MCF 10A (cell line): ENCODE measurements at regions not wholly inside any gene's neighbourhood (a gene's known extent, or its start where the extent isn't known, plus 50 kb on each side); places are given as distances from the start of the nearest gene placed in this dataset.

Source experiments
- BruUV-seq: library from RNA; stranded (reverse); fragments of 400-500 nt; replicated peaks from 2 replicates; lab custom pipeline; 2021; lab: Mats Ljungman, UMichigan
- CTCF ChIA-PET: fragments of 300-600 bp; sonication (Branson Sonifier 250); formaldehyde crosslinking; extraction: SDS; loops from one replicate; lab custom pipeline; 2021; ENCODE audit warnings: antibody characterized with exemption, inconsistent platforms; lab: Yijun Ruan, JAX
- POLR2A ChIA-PET: fragments of 300-600, 350-650 bp; sonication (Branson Sonifier 250); formaldehyde crosslinking; extraction: SDS; loops from one replicate; lab custom pipeline; 2020; ENCODE audit warnings: antibody characterized with exemption, inconsistent platforms; lab: Yijun Ruan, JAX
- DNase-seq: peaks from one replicate; pipeline ENCODE4 v3.0.0-alpha.2; 2018; ENCODE audit not compliant: unreplicated experiment
- H3K27ac Mint-ChIP-seq: one replicate; pipeline ENCODE4 v1.8.0; 2022; ENCODE audit warnings: mild to moderate bottlenecking, low read depth, mixed read lengths; ENCODE audit not compliant: unreplicated experiment
- H3K27me3 Mint-ChIP-seq: one replicate; pipeline ENCODE4 v1.8.0; 2022; ENCODE audit warnings: mixed read lengths; ENCODE audit not compliant: insufficient read depth, unreplicated experiment
- H3K36me3 Mint-ChIP-seq: one replicate; pipeline ENCODE4 v1.8.0; 2022; ENCODE audit warnings: mild to moderate bottlenecking, moderate library complexity, mixed read lengths; ENCODE audit not compliant: insufficient read depth, unreplicated experiment
- H3K4me1 Mint-ChIP-seq: one replicate; pipeline ENCODE4 v1.8.0; 2022; ENCODE audit warnings: mixed read lengths; ENCODE audit not compliant: insufficient read depth, unreplicated experiment
- H3K4me3 Mint-ChIP-seq: one replicate; pipeline ENCODE4 v1.8.0; 2022; ENCODE audit warnings: mild to moderate bottlenecking, moderate library complexity, mixed read lengths; ENCODE audit not compliant: unreplicated experiment
- H3K9me3 Mint-ChIP-seq: one replicate; pipeline ENCODE4 v1.8.0; 2022; ENCODE audit warnings: mixed read lengths; ENCODE audit not compliant: unreplicated experiment
- CTCF ChIP-seq: fragments of 200-600 bp; IDR thresholded peaks from one replicate; pipeline ENCODE4 v1.8.0; 2022; ENCODE audit warnings: antibody characterized with exemption, mild to moderate bottlenecking; ENCODE audit not compliant: unreplicated experiment
- intact Hi-C: fragments of 100-400 bp; cut with micrococcal nuclease; formaldehyde crosslinking; loops from 2 replicates; pipeline ENCODE4 v1.14.1; 2022

- no peak overlapping the region for H3K27ac Mint-ChIP-seq
- peaks cover 6% of the 10 kb centered on the region for H3K36me3 Mint-ChIP-seq
- no peak for TF ChIP-seq CTCF
- intact Hi-C loops, result no loop called here
- DNase-seq, result no peak
- no peaks in the 10 kb centered on the region for H3K4me1 Mint-ChIP-seq
- POLR2A ChIA-PET, result no interaction called here
- CTCF ChIA-PET, result interaction anchor here (0.6 to 1.0 kb wide), 2 partner anchors 13 to 1324 kb away, joined by 3 read pairs; no protein-coding TSS in a partner anchor
- no TSS peak for BruUV-seq
- no peaks in the 10 kb centered on the region for H3K9me3 Mint-ChIP-seq
- no peak overlapping the region for H3K4me3 Mint-ChIP-seq
- H3K27me3 Mint-ChIP-seq, result peaks cover 20% of the 10 kb centered on the region
Measured at GRCh38 chr1:29384496-29385015, 148.2 kb downstream of the PTPRU start.

- BruUV-seq, result no TSS peak
- H3K4me1 Mint-ChIP-seq, result no peaks in the 10 kb centered on the region
- intact Hi-C loops, result no loop called here
- H3K36me3 Mint-ChIP-seq, result peaks cover 6% of the 10 kb centered on the region
- POLR2A ChIA-PET, result no interaction called here
- peaks cover 7% of the 10 kb centered on the region for H3K9me3 Mint-ChIP-seq
- no peak for TF ChIP-seq CTCF
- CTCF ChIA-PET, result no interaction called here
- H3K4me3 Mint-ChIP-seq, result no peak overlapping the region
- no peak overlapping the region for H3K27ac Mint-ChIP-seq
- peak; percentile 50 for DNase-seq
- peaks cover 20% of the 10 kb centered on the region for H3K27me3 Mint-ChIP-seq
Measured at GRCh38 chr1:29383746-29384371, 147.5 kb downstream of the PTPRU start.

- H3K9me3 Mint-ChIP-seq, result peaks cover 11% of the 10 kb centered on the region
- no peaks in the 10 kb centered on the region for H3K4me1 Mint-ChIP-seq
- POLR2A ChIA-PET, result no interaction called here
- peaks cover 16% of the 10 kb centered on the region for H3K27me3 Mint-ChIP-seq
- H3K4me3 Mint-ChIP-seq, result no peak overlapping the region
- intact Hi-C loops, result no loop called here
- CTCF ChIA-PET, result interaction anchor here (0.5 kb wide), 1 partner anchor 319 kb away, joined by 3 read pairs; no protein-coding TSS in a partner anchor
- BruUV-seq, result no TSS peak
- TF ChIP-seq CTCF, result no peak
- H3K36me3 Mint-ChIP-seq, result peaks cover 6% of the 10 kb centered on the region
- H3K27ac Mint-ChIP-seq, result no peak overlapping the region
- DNase-seq, result no peak
Measured at GRCh38 chr1:29382851-29383745, 146.8 kb downstream of the PTPRU start.

- Mint-ChIP-seq H3K27ac (no peak overlapping the region), H3K27me3 (peaks cover 10% of the 10 kb centered on the region), H3K9me3 (peaks cover 15% of the 10 kb centered on the region), H3K4me3 (no peak overlapping the region), H3K36me3 (peaks cover 6% of the 10 kb centered on the region), H3K4me1 (no peaks in the 10 kb centered on the region)
- no TSS peak for BruUV-seq
- ChIA-PET POLR2A (no interaction called here), CTCF (interaction anchor here (0.6 kb wide), 1 partner anchor 138 kb away, joined by 6 read pairs; no protein-coding TSS in a partner anchor)
- TF ChIP-seq CTCF, result no peak
- no peak for DNase-seq
- intact Hi-C loops, result no loop called here
Measured at GRCh38 chr1:29381426-29381825, 145.1 kb downstream of the PTPRU start.
